Loucy (cell line): ENCODE measurements at regions not wholly inside any gene's neighbourhood (a gene's known extent, or its start where the extent isn't known, plus 50 kb on each side); places are given as distances from the start of the nearest gene placed in this dataset.

ENCODE experiments used
- H2AFZ ChIP-seq: fragments of 200-600 bp; sonication (generic); 2 replicates; pipeline ENCODE4 v1.6.0; 2016; ENCODE audit warnings: antibody characterized with exemption, mild to moderate bottlenecking, low read length, moderate library complexity
- H3F3A ChIP-seq: fragments of 200-600 bp; 2 replicates; pipeline ENCODE4 v1.6.0; 2016; ENCODE audit warnings: antibody characterized with exemption, low read depth, mild to moderate bottlenecking
- H3K27me3 ChIP-seq: fragments of 200-600 bp; sonication (generic); 2 replicates; pipeline ENCODE4 v1.6.1; 2014; ENCODE audit warnings: low read length, mild to moderate bottlenecking; ENCODE audit not compliant: insufficient read depth, poor library complexity, severe bottlenecking
- H3K36me3 ChIP-seq: fragments of 200-600 bp; sonication (generic); 2 replicates; pipeline ENCODE4 v1.6.1; 2016; ENCODE audit warnings: low read length; ENCODE audit not compliant: insufficient read depth
- H3K4me1 ChIP-seq: fragments of 200-600 bp; sonication (generic); 2 replicates; pipeline ENCODE4 v1.5.1; 2014; ENCODE audit warnings: low read length, mild to moderate bottlenecking; ENCODE audit not compliant: insufficient read depth, poor library complexity, severe bottlenecking
- H3K4me2 ChIP-seq: fragments of 200-600 bp; sonication (generic); 2 replicates; pipeline ENCODE4 v1.6.0; 2014; ENCODE audit warnings: antibody characterized with exemption, low read length, low read depth, mild to moderate bottlenecking; ENCODE audit not compliant: poor library complexity, severe bottlenecking
- H3K4me3 ChIP-seq: fragments of 200-600 bp; sonication (generic); 2 replicates; pipeline ENCODE4 v1.5.1; 2014; ENCODE audit warnings: low read length, mild to moderate bottlenecking, mixed read lengths; ENCODE audit not compliant: poor library complexity, severe bottlenecking
- H3K79me2 ChIP-seq: fragments of 200-600 bp; sonication (generic); 2 replicates; pipeline ENCODE4 v1.6.1; 2014; ENCODE audit warnings: low read length; ENCODE audit not compliant: insufficient read depth
- H3K9ac ChIP-seq: fragments of 200-600 bp; sonication (generic); 2 replicates; pipeline ENCODE4 v1.6.0; 2014; ENCODE audit warnings: mild to moderate bottlenecking, low read depth, low read length, moderate library complexity; ENCODE audit not compliant: poor library complexity, severe bottlenecking
- H3K9me2 ChIP-seq: fragments of 200-600 bp; sonication (generic); replicated peaks from 2 replicates; pipeline ENCODE4 v1.6.1; 2016; ENCODE audit warnings: low read depth, low read length, mixed read lengths
- H3K9me3 ChIP-seq: fragments of 200-600 bp; sonication (generic); 2 replicates; pipeline ENCODE4 v1.6.1; 2014; ENCODE audit warnings: mild to moderate bottlenecking, antibody characterized with exemption, low read length, low read depth; ENCODE audit not compliant: insufficient read depth
- H4K20me1 ChIP-seq: fragments of 200-600 bp; sonication (generic); 2 replicates; pipeline ENCODE4 v1.6.0; 2014; ENCODE audit warnings: antibody characterized with exemption, low read length, mild to moderate bottlenecking; ENCODE audit not compliant: insufficient read depth, poor library complexity, severe bottlenecking
- CTCF ChIP-seq: fragments of 200-600 bp; sonication (generic); conservative IDR thresholded peaks from 2 replicates; pipeline ENCODE4 v1.5.1; 2014; ENCODE audit warnings: mild to moderate bottlenecking, antibody characterized with exemption, low read length
- EZH2phosphoT487 ChIP-seq: fragments of 200-600 bp; IDR thresholded peaks from 2 replicates; pipeline ENCODE4 v1.6.1; 2018; ENCODE audit warnings: antibody characterized with exemption, mild to moderate bottlenecking, moderate library complexity, borderline replicate concordance

GRCh38 chr5:15383469-15383868 lies 116.5 kb upstream of the FBXL7 start:
- no peak overlapping the region for H3K4me2 ChIP-seq
- no peaks in the 10 kb centered on the region for H3K9me3 ChIP-seq
- H2AFZ ChIP-seq = no peak overlapping the region
- no peak for TF ChIP-seq EZH2phosphoT487
- TF ChIP-seq CTCF = 0 out of 2 replicates have a peak, but pooled peaks have one; percentile 13
- no peaks in the 10 kb centered on the region for H3K9me2 ChIP-seq
- no peaks in the 10 kb centered on the region for H4K20me1 ChIP-seq
- H3K27me3 ChIP-seq = no peaks in the 10 kb centered on the region
- H3F3A ChIP-seq = no peaks in the 10 kb centered on the region
- no peaks in the 10 kb centered on the region for H3K79me2 ChIP-seq
- H3K9ac ChIP-seq = no peak overlapping the region
- H3K36me3 ChIP-seq = no peaks in the 10 kb centered on the region
- H3K4me3 ChIP-seq = no peak overlapping the region
- H3K4me1 ChIP-seq = no peaks in the 10 kb centered on the region

- no peak overlapping the region for H3K4me3 ChIP-seq
- no peaks in the 10 kb centered on the region for H3K79me2 ChIP-seq
- no peaks in the 10 kb centered on the region for H3K4me1 ChIP-seq
- H3K4me2 ChIP-seq = no peak overlapping the region
- no peak for TF ChIP-seq EZH2phosphoT487
- TF ChIP-seq CTCF = no peak
- H2AFZ ChIP-seq = no peak overlapping the region
- no peaks in the 10 kb centered on the region for H3K9me2 ChIP-seq
- no peaks in the 10 kb centered on the region for H3K9me3 ChIP-seq
- H3K27me3 ChIP-seq = no peaks in the 10 kb centered on the region
- H4K20me1 ChIP-seq = no peaks in the 10 kb centered on the region
- no peaks in the 10 kb centered on the region for H3F3A ChIP-seq
- no peaks in the 10 kb centered on the region for H3K36me3 ChIP-seq
- no peak overlapping the region for H3K9ac ChIP-seq
Observed at GRCh38 chr5:15383021-15383420, 117.0 kb upstream of the FBXL7 start.

GRCh38 chr5:15377573-15378340 lies 122.2 kb upstream of the FBXL7 start:
- H3K9me2 ChIP-seq = no peaks in the 10 kb centered on the region
- H3K27me3 ChIP-seq = no peaks in the 10 kb centered on the region
- no peak overlapping the region for H3K9ac ChIP-seq
- H4K20me1 ChIP-seq = no peaks in the 10 kb centered on the region
- H3K4me2 ChIP-seq = no peak overlapping the region
- no peak overlapping the region for H2AFZ ChIP-seq
- TF ChIP-seq EZH2phosphoT487 (no peak), CTCF (no peak)
- no peaks in the 10 kb centered on the region for H3K4me1 ChIP-seq
- no peak overlapping the region for H3K4me3 ChIP-seq
- H3K79me2 ChIP-seq = no peaks in the 10 kb centered on the region
- H3K9me3 ChIP-seq = no peaks in the 10 kb centered on the region
- no peaks in the 10 kb centered on the region for H3K36me3 ChIP-seq
- H3F3A ChIP-seq = no peaks in the 10 kb centered on the region
